HS-27A (cell line): ENCODE measurements at regions not wholly inside any gene's neighbourhood (a gene's known extent, or its start where the extent isn't known, plus 50 kb on each side); places are given as distances from the start of the nearest gene placed in this dataset.

Experiments
- DNase-seq: peaks from one replicate; pipeline ENCODE4 v3.0.0-alpha.2; 2012; ENCODE audit warnings: low read depth, missing footprints

DNA sequence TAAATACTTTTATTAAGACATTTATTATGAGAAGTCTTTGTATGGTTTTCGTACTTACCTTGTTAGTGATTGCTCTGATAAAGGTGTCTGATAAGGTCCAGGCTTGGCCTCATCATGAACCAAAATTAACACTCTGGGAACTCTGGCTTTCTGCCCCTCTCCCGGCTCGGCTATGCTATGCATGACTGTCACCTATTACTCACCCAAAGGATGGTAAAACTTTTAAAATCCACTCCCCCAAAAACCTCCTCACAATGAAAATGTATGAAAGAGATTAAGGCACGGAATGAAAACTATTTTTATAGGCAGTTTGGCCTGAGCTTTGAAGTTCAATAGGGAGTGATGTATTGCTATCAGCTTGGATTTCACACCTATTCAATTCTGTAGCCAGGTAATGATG, 217.3 kb upstream of the TBX3 start:
- no peak for DNase-seq

DNA sequence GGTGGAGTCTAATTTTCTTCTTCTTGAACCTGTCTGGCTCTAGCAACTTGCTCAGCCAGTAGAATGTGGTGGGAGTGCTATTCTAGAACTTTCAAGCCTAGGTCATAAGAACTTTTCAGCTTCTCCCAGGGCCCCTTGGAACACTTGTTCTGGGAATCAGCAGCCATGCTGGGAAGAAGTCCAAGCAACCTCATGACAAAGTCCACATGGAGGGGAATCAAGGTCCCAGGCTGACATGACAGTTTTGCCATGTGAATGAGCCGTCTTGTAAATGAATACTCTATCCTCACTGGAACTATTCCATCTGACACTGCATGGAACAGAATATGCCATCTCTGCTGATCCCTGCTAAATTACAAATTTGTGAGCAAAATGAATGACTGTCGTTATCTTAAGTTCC, 214.2 kb upstream of the TBX3 start:
- DNase-seq: no peak

DNA sequence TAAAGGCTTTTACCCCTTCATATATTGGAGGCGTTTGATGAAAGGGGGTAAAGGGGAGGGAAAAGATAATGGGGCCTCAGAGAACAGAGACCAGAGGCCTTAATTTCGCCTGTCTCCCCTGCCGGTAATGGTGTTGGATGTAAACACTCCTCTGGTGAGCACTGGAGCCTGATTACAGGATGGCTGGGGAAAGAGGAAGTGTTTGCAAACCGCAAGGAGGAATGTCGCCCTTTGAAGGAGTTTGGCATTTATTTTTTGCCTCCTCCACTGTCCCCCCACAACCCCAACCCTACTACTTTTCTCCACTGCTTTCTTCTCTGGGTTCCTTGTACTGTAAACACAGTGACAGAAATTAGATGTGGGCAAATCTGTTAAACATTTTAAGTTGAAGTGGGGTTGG, 211.9 kb upstream of the TBX3 start:
- no peak for DNase-seq

DNA sequence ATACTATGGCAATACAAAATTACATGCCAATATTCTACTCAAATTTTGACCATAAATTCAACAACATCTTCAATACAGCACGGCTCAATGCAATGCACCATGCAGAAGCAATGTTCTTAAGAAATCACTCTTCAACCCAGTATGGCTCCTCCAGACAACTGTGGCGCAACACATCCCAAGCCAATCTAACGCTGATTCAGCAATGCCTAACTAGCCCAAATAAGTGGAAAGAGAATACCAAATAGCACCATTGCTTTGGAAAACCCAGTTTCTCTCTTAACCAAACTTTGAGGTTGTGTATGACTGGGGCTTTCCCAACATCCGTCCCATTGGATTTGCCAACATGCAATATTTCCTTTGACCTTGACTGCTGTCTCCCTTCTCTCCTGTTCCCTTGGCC, 211.1 kb upstream of the TBX3 start:
- no peak for DNase-seq

DNA sequence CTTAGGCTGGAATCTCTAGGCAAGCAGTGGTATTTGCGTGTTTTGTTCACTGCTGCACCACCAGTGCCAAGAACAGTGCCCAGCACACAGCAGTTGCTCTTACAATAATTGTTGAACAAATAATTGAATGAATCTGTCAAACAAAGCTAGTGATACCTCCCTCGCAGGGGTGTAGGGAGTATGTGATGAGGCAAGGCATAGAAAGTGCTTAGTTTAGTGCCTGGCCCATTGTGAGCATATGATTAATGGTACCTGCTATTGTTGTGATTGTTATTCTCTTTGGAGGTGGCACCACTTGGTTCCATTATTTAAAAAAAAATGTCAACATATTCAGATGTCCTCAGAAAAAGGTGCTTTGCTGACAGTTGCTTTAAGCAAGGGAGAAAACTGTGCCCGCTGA, 210.1 kb upstream of the TBX3 start:
- DNase-seq: no peak

DNA sequence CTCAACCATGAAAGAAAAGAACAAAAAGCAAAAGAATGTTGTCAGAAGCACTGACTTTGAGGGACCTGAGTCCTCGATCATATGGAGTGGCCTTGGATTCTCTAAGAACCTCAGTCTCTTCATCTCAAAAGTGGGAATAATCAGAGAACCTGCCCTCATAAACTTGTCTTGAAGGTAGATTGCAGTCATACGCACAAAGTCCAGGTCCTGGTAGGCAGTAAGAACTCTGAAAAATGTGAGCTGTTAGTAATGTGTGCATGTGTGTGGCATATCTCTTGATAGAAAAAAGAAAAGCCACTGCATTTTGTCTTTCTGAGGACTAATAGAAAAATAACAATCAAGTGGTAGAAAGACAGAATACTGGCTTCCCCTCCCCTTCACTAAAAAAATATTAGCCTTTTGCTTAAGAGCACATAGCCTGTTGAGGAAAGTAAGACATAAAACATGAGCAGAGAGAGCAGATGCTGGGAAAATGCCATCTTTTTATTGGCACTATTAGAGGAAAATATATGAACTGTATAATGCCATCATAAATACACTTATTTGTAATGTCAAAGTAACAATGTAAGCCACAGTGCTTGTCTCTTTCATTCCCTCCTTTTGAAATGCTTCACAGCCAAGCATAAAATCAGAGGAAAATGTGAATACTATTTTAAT, 205.1 kb upstream of the TBX3 start:
- no peak for DNase-seq

DNA sequence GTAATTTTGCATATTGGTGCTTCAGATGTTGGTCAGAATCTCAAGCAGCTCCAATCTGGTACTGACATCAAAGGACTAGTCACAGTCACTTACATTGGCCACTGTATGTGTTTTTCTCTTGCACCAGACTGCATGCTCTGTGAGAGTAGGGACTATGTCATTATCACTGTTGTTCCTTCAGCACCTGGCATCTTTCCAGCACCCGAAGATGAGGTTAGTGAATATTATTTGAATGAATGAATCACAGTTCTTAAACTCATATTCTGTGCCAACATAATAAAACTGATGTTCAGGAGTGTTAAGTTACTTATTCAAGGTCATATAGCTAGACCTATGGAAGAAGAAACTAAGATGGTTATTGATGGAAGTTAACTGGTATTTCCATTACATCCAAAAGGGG, 204.5 kb upstream of the TBX3 start:
- no peak for DNase-seq

DNA sequence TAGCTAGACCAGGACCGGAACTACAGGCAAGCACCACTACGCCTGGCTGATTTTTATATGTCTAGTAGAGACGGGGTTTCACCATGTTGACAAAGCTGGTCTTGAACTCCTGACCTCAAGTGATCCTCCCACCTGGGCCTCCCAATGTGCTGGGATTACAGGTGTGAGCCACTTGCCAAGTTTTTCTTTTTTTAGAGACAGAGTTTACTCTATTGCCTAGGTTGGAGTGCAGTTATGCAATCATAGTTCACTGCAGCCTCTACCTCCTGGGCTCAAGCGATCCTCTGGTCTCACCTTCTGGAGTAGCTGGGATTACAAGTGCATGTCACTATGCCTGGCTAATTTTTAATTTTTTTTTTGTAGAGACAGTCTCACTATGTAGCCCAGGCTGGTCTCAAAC, 201.5 kb upstream of the TBX3 start:
- no peak for DNase-seq

DNA sequence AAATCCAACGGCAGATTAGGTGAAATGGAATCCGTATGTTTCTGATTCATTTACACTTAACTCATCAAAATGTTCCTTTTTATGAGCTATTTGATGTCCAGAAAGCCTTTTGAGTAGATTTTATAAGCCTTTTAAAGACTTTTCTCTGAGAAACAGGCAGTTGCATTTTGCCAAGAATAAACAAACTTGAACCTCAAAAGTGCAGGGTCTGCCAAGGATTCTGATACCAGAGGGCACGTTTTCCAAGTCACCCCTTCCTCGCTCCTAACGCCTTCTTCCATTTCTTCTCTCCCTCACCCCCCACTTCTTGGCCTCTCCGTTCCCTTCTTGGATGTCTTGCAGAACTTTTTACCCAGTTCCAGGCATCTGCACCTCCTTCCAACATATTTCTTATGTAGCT, 200.6 kb upstream of the TBX3 start:
- no peak for DNase-seq

DNA sequence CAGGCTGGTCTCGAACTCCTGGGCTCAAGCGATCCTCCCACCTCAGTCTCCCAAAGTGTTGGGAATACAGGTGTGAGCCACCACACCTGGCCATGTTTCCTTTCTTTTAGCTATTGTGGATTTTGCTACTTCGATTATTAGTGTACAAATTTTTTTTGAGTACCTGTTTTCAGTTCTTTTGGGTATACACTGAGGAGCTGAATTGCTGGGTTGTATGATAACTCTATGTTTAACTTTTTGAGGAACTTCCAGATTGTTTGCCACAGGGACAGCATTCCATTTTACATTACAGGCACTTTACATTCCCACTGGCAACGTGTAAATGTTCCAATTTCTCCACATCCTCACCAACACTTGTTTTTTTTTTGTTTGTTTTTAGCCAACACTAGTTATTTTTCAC, 198.1 kb upstream of the TBX3 start:
- no peak for DNase-seq

DNA sequence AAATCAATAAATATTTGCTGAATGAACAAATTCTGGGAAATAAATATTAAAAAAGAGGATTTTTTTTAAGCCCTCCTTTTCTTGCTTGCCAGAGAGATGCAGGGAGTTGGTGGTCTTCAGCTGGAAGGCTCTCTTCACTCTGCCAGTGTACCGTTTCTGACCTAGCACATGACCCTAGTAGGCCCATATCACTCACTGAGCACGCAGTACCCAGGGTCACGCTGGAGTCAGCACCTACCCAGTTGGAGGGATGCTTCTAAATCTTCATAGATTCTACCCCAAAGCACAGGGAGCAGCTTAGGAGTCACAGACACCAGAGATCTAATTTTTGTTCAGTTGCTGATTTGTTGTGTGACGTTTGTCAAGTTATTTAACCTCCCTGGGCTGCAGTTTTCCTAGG, 195.4 kb upstream of the TBX3 start:
- no peak for DNase-seq

DNA sequence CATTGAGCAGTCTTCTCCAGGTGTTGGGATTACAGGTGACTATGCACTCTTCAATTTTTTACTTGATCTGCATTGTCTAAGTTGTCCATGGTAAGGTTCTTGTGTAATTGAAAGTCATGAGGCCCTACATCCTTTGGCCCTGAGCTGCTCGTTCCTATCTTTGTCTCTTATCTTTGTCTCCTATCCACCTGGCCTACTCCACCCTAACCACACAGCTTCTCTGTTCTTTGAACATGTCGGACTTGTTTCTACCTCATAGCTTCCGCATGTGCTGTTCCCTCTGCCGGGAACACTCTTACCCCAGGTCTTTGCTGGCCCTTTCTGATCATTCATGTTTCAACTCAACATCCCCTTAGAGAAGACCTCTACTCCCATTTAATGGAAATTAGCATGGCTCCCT, 194.8 kb upstream of the TBX3 start:
- no peak for DNase-seq

DNA sequence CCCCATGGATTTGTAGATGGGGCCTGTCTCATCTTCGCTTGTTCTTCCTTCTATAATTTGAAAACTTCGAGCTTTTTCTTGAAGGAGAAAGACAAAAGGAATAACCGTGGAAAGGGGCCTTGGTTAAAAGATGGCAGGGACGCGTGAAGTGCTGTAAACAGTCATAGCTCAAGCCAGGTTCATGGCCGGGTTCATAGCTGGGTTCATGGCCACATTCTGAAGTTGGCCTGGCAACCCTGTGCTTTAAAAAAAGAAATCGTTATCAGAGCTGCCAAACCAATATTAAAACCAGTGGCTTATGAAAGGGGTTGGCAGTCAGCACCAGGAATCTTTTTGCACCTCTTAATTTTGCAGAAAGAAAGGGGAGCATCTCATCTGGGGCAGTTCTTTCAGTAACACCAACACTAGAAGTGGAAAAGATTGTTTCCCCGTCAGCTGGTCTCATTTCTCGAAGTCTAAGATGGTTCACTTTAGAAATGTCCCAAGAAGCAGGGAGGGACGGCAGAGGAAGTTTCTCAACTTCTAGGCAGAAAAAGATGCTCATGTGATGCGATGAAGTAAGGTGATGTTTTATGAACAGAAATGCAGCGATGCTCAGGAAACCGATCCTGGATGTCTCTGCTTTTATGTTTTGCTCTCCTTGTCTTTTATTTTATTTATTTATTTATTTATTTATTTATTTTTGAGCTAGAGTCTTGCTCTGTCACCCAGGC, 193.1 kb upstream of the TBX3 start:
- no peak for DNase-seq

DNA sequence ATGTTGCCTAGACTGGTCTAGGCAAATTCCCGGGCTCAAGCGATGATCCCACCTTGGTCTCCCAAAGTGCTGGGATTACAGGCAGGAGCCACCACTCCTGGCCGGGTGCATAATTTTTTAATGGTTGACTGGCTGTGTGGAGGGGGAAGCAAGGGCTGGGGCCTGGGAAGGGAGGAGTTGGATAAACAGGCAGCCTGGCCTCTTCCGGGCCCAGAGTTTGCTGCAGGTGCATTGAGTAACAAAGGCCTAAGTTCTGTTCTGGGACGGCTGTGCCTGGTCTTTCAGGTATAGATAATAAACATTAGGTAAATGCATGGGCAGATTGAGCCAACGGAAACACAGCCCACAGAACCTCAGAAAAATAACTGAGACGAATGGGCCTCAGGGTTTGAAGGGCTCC, 191.3 kb upstream of the TBX3 start:
- DNase-seq: no peak

DNA sequence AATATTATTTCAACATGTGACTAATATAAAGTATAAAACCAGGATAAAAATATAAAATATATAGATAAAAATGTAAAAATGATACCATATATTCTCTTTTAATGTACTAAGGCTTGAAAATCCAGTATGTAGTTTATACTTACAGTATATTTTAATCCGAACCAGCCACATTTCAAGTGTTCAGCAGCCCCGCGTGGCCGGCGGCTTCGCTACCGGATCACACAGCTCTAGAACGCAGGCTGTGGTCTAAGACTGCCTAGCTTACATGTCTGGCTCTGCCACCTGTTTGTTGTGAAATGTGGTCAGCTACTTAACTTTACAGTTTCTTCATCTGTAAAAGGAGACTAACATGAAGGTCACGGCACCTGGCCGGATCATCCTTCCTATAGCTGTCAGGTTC, 189.7 kb upstream of the TBX3 start:
- no peak for DNase-seq

DNA sequence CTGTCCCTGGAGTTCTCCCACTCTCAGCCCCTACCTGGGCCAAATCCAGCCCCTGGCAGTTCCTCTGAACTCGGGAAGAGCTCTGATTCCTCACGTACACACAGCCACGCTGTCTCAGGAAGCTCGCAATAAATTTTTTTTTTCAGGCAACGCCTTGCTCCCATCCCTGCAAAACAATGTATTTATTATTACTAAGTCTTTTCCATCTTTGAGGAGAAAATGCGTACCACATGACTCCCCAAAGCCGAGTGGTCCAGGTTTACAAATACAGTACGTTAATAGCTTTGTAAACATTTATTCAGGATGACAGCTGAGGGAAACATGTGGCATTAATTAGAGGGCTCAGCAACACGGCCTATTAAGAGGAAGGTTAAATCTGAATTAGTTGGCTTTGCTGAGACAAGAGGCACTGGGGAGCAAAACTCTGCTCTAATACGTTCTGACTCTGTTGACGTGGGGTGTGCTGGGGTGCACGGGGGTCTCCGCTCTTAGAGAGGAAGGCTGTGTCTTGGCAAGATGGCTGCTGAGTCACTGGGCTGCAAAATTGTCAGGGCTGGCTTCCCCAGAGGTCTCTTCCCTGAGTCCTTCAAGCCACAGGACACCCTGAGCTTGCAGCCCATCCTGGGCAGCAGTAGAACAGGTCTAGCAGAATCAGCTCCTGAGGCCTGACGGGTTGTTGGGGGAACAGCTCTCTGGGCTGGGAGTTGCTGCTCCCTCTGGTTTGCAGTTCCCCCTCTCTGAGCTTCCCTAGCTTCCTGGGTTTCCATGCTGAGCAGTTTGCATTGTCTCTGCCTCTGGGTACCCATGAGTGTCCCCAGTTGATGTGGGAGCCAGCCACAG, 185.2 kb upstream of the TBX3 start:
- no peak for DNase-seq

DNA sequence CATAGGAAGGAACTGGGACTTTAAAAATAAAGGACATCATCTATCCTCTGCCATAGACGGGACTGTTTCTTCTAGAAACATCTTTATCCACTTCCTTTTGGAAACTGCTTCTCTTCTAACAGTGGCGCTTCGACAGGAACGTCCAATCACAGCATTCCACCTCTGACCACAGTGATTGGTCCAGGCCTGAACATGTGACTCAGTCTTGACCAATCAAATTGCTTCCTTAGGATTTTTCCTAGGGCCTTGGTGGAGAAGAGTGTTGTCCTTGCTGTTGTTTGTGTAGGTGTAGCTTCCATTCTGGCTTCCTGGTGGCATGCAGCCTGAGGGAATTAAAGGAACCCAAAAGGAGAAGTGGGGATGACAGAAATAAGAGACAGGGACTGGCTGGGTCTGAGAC, 182.4 kb upstream of the TBX3 start:
- no peak for DNase-seq

DNA sequence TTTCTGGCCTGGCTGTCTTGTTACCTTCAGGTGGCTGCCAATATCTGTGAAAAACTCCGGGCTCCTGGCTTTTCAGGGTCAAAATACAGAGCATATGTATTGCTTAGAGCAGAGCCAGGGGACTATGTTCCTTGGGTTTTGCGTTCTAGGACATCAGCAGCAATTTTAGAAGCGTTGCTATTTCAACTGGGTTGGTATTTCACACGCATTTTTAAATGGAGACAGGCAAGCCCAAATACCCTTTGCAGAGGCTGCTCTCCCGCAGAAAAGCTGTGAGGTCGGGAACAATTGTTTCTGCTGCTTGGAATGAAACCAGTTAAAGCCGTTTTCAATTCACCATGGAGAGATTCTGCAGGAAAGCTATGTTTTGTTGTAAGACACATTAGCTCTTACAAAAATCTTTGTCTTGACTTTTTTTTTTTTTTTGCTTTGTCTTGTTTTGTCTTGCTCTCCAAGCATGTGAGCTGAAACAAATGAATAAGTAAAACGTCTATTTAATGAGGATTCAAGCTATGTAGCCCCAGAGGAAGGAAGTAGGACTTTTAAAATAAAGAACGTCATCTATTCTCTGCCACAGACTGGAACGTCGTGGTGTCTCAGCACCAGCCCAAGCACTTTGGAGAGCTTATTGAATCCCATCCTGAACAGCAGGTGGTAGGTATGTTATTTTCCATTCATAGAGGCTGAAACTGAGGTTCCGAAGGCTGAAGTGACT, 181.0 kb upstream of the TBX3 start:
- DNase-seq: no peak

DNA sequence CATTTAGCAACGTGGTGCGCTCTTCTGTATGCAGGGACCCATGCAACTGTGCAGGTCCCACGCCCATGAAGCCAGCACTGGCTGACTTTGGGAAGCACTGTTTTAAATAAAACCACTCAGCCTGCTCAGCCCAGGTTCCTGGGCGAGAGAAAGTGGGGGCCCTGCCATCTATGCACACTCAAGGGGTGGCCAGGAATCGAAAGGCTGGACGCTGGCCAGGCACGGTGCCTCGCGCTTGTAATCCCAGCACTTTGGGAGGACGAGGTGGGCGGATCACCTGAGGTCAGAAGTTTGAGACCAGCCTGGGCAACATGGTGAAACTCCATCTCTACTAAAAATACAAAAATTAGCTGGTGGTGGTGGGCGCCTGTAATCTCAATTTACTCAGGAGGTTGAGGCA, 179.9 kb upstream of the TBX3 start:
- no peak for DNase-seq

DNA sequence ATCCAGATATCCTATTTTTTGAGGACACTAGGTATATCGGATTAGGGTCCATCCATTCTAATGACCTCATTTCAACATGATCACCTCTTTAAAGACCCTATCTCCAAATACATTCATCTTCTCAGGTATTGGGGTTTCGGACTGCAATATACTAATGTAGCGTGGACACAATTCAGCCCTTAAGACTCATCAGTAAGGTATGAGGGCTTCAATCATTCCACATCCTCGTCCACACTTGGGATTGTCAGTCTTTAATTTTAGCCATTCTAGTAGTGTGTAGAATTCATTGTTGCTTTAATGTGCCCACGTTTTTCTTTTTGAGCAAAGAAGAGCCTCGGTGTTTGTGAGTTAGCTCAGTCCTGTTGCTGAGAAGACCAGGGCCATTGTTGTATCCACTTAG, 177.0 kb upstream of the TBX3 start:
- DNase-seq: no peak

DNA sequence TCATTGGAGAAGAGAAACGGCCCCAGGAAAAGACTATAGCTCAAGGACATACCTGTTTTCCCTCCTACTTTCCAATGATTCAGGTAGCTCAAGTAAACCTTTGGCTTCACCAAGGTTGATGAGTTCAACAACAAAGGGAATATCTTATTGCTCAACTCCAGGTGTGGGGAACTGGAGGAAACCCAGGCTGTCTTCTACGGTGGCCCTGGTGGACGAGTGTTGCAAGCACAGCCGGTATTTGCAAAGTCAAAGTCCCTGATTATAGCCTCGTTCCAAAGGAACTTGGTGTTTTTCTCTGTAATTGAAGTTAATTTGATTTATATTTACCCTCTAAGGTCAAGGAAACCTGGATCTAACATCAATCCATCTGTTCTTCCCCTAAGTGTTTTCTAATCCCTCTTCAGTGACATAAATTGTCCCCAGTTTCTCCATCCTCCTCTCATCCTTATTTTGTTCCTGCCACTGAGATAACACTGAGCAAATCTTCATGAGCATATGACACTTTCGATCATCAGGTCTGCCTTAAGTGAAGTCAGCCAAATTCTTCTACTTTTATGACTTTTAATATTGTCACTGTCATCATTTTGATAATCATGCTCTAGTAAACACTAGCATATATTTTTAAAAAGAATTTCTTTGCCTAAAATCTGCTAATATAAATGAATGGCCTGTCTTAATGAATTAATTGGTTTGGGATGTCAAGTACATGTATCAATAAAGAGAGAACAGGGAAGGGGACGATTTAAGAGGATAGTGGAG, 174.6 kb upstream of the TBX3 start:
- DNase-seq: no peak

DNA sequence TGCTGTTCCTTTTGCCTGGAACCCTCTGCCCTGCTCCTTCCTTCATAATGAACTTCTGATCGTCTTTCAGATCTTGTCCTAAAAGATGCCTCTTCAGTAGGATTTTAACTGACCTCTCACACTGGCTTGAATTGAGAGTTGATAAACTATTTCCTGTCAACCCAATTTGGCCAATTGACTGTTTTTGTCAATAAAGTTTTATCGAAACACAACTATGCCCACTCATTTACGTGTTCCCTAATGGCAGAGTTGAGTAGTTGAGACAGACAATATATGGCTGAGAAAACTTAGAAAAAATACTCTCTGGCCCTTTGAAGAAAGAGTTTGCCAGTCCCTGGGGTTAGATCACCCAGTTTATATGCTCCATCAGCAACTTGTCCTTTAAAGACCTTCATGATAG, 171.7 kb upstream of the TBX3 start:
- no peak for DNase-seq
